GM21619 (cell line): ENCODE measurements at regions not wholly inside any gene's neighbourhood (a gene's known extent, or its start where the extent isn't known, plus 50 kb on each side); places are given as distances from the start of the nearest gene placed in this dataset.
"Not testable (repeated sequence)": the region's sequence is repeated elsewhere in the genome, so short reads cannot be mapped to it uniquely, and the experiment has no call there.

ENCODE experiments used
- ATAC-seq: cut with Tn5 transposase; IDR thresholded peaks from one replicate; pipeline ENCODE4 v1.9.1; 2021; ENCODE audit not compliant: unreplicated experiment

- no peak for ATAC-seq
These were observed 250.3 kb upstream of the KLF3 start for GRCh38 chr4:38413524-38414341.

- no peak for ATAC-seq
These were observed 249.6 kb upstream of the KLF3 start for GRCh38 chr4:38414410-38414809.

- no peak for ATAC-seq
These were observed 248.3 kb upstream of the KLF3 start for GRCh38 chr4:38415682-38416081.

GRCh38 chr4:38416450-38417014 is 247.5 kb upstream of the KLF3 start:
- no peak for ATAC-seq

- ATAC-seq: not testable (repeated sequence)
These were observed 243.7 kb upstream of the KLF3 start for GRCh38 chr4:38420254-38420653.

GRCh38 chr4:38422850-38423249 is 241.1 kb upstream of the KLF3 start:
- no peak for ATAC-seq

GRCh38 chr4:38424151-38424871 is 239.7 kb upstream of the KLF3 start:
- no peak for ATAC-seq

GRCh38 chr4:38426532-38426931 is 237.5 kb upstream of the KLF3 start:
- ATAC-seq: no peak

- no peak for ATAC-seq
These were observed 233.2 kb upstream of the KLF3 start for GRCh38 chr4:38430841-38431240.

- ATAC-seq: no peak
These were observed 221.8 kb upstream of the KLF3 start for GRCh38 chr4:38442073-38442788.

- ATAC-seq: no peak
These were observed 214.4 kb upstream of the KLF3 start for GRCh38 chr4:38449506-38450174.

GRCh38 chr4:38452009-38452408 is 212.0 kb upstream of the KLF3 start:
- no peak for ATAC-seq

GRCh38 chr4:38452542-38452941 is 211.5 kb upstream of the KLF3 start:
- ATAC-seq: no peak

GRCh38 chr4:38453253-38453881 is 210.6 kb upstream of the KLF3 start:
- ATAC-seq: no peak

- ATAC-seq: no peak
These were observed 209.7 kb upstream of the KLF3 start for GRCh38 chr4:38454284-38454683.

- ATAC-seq: peak; percentile 74
These were observed 208.7 kb upstream of the KLF3 start for GRCh38 chr4:38455092-38455862.

- no peak for ATAC-seq
These were observed 207.9 kb upstream of the KLF3 start for GRCh38 chr4:38456096-38456495.

- no peak for ATAC-seq
These were observed 202.7 kb upstream of the KLF3 start for GRCh38 chr4:38461342-38461741.

GRCh38 chr4:38462367-38463055 is 201.5 kb upstream of the KLF3 start:
- ATAC-seq: no peak
